Endothelial cell of umbilical vein (primary cell): ENCODE measurements at regions not wholly inside any gene's neighbourhood (a gene's known extent, or its start where the extent isn't known, plus 50 kb on each side); places are given as distances from the start of the nearest gene placed in this dataset.
A peak's percentile ranks its signal among the peaks of the same experiment; 100 is the strongest.

Experiments
- BruUV-seq: library from RNA; stranded (reverse); fragments of 400-500 nt; replicated peaks from 2 replicates; lab custom pipeline; 2021; lab: Mats Ljungman, UMichigan
- CTCF ChIA-PET: fragments of 300-600, 350-600 bp; sonication (Branson Sonifier 250); formaldehyde crosslinking; loops from one replicate; lab custom pipeline; 2021; ENCODE audit warnings: antibody characterized with exemption, inconsistent platforms; lab: Charles Lee
- POLR2A ChIA-PET: fragments of 300-600, 350-600 bp; sonication (Branson Sonifier 250); formaldehyde crosslinking; loops from one replicate; lab custom pipeline; 2021; ENCODE audit warnings: antibody characterized with exemption, inconsistent platforms; lab: Charles Lee
- DNase-seq: peaks from one replicate; pipeline ENCODE4 v3.0.0-alpha.2; 2011; ENCODE audit warnings: low read depth, low spot score
- FAIRE-seq: peaks from 2 replicates; lab custom pipeline; 2011; peaks lifted over from hg19 to GRCh38; lab: Jason Lieb, UNC
- H2AFZ ChIP-seq: 2 replicates; pipeline ENCODE4 v1.6.0; 2012; ENCODE audit warnings: low read depth, low read length, control low read depth, inconsistent platforms
- H3K27ac ChIP-seq: 2 replicates; pipeline ENCODE4 v1.5.1; 2011; ENCODE audit warnings: low read depth, mild to moderate bottlenecking, control low read depth, low read length, moderate library complexity; ENCODE audit not compliant: insufficient read depth
- H3K27me3 ChIP-seq, 2 experiments: 2 replicates each; pipeline versions ENCODE4 v1.6.0 to v1.6.1; 2011; ENCODE audit warnings: low read length in 2 of 2, mixed read lengths in 1 of 2; ENCODE audit not compliant: control insufficient read depth in 2 of 2, insufficient read depth in 2 of 2
- H3K36me3 ChIP-seq, 2 experiments: 2 replicates in 1 of 2; 3 replicates in 1 of 2; pipeline ENCODE4 v1.5.1; 2011; ENCODE audit warnings: low read length in 2 of 2, mild to moderate bottlenecking in 1 of 2, moderate library complexity in 1 of 2; ENCODE audit not compliant: control insufficient read depth in 2 of 2, insufficient read depth in 2 of 2; ENCODE audit errors: extremely low read depth in 1 of 2
- H3K4me1 ChIP-seq: 3 replicates; pipeline ENCODE4 v1.5.1; 2011; ENCODE audit warnings: mild to moderate bottlenecking, low read length; ENCODE audit not compliant: control insufficient read depth, insufficient read depth; ENCODE audit errors: extremely low read depth
- H3K4me2 ChIP-seq: 2 replicates; pipeline ENCODE4 v1.6.1; 2011; ENCODE audit warnings: low read length, control low read depth, mixed read lengths; ENCODE audit not compliant: insufficient read depth
- H3K4me3 ChIP-seq, 3 experiments: fragments of 200-600 bp in 1 of 3; sonication (generic), shearing (Covaris generic) in 1 of 3; replicated peaks in 1 of 3; 2 replicates each; pipeline ENCODE4 v1.5.1; 2011 to 2016; ENCODE audit warnings: control low read depth in 3 of 3, low read length in 3 of 3, mild to moderate bottlenecking in 2 of 3, inconsistent platforms in 1 of 3, low read depth in 1 of 3, moderate library complexity in 1 of 3; ENCODE audit not compliant: insufficient read depth in 1 of 3
- H3K79me2 ChIP-seq: 2 replicates; pipeline ENCODE4 v1.6.0; 2012; ENCODE audit warnings: low read length, inconsistent platforms; ENCODE audit not compliant: control insufficient read depth, insufficient read depth
- H3K9ac ChIP-seq: replicated peaks from 2 replicates; pipeline ENCODE3; 2011; ENCODE audit warnings: low read length, control low read depth; ENCODE audit not compliant: insufficient read depth; ENCODE audit errors: extremely low read depth
- H3K9me1 ChIP-seq: replicated peaks from 3 replicates; pipeline ENCODE4 v1.6.0; 2011; ENCODE audit warnings: mild to moderate bottlenecking, low read length; ENCODE audit not compliant: control insufficient read depth, insufficient read depth; ENCODE audit errors: extremely low read depth
- H3K9me3 ChIP-seq: replicated peaks from 2 replicates; pipeline ENCODE4 v1.5.1; 2012; ENCODE audit warnings: low read length, inconsistent platforms; ENCODE audit not compliant: control insufficient read depth, insufficient read depth
- H4K20me1 ChIP-seq: replicated peaks from 2 replicates; pipeline ENCODE3; 2011; ENCODE audit warnings: mild to moderate bottlenecking, low read length; ENCODE audit not compliant: control insufficient read depth, insufficient read depth; ENCODE audit errors: extremely low read depth
- CTCF ChIP-seq, 2 donors: IDR thresholded peaks; 1 replicate in 1 of 2; 2 replicates in 1 of 2; pipeline ENCODE4 v1.5.1; 2011; ENCODE audit warnings: low read length in 2 of 2, mild to moderate bottlenecking in 2 of 2, moderate library complexity in 2 of 2, control low read depth in 1 of 2, inconsistent platforms in 1 of 2, low read depth in 1 of 2; ENCODE audit not compliant: insufficient read depth in 1 of 2; ENCODE audit errors: extremely low read depth in 1 of 2
- EZH2 ChIP-seq: IDR thresholded peaks from 2 replicates; pipeline ENCODE4 v1.6.1; 2012; ENCODE audit warnings: borderline replicate concordance, low read depth, mild to moderate bottlenecking, moderate library complexity, low read length, inconsistent platforms; ENCODE audit not compliant: severe bottlenecking
- FOS ChIP-seq: IDR thresholded peaks from 2 replicates; pipeline ENCODE4 v1.6.1; 2011; ENCODE audit warnings: mild to moderate bottlenecking, low read length, moderate library complexity, borderline replicate concordance; ENCODE audit not compliant: insufficient read depth
- GATA2 ChIP-seq: IDR thresholded peaks from 2 replicates; pipeline ENCODE4 v1.7.0; 2011; ENCODE audit warnings: low read depth, mild to moderate bottlenecking, moderate library complexity, mixed read lengths, low read length; ENCODE audit not compliant: insufficient read length, insufficient read depth
- JUN ChIP-seq: IDR thresholded peaks from 2 replicates; pipeline ENCODE4 v1.6.1; 2011; ENCODE audit warnings: borderline replicate concordance, low read depth; ENCODE audit not compliant: insufficient read length, insufficient read depth
- MAX ChIP-seq: IDR thresholded peaks from 2 replicates; pipeline ENCODE4 v1.6.1; 2011; ENCODE audit not compliant: insufficient read depth, insufficient read length
- MYC ChIP-seq: IDR thresholded peaks from one replicate; pipeline ENCODE4 v1.6.1; 2011; ENCODE audit warnings: mild to moderate bottlenecking, low read depth, low read length
- POLR2A ChIP-seq: IDR thresholded peaks from 2 replicates; pipeline ENCODE4 v1.6.1; 2012; ENCODE audit warnings: low read depth, mild to moderate bottlenecking, control low read depth, low read length
- POLR2AphosphoS5 ChIP-seq: IDR thresholded peaks from 2 replicates; pipeline ENCODE4 v1.6.1; 2012; ENCODE audit warnings: low read depth, mild to moderate bottlenecking, control low read depth, low read length, moderate library complexity; ENCODE audit not compliant: insufficient read depth
- dilution Hi-C: fragments of 300-500 bp; cut with MboI; formaldehyde crosslinking; loops from one replicate; pipeline ENCODE4 v1.15.0; 2019; ENCODE audit warnings: low sequenced_read_pairs; ENCODE audit not compliant: extremely low pct_ligation_motif_present
- intact Hi-C: fragments of 100-400 bp; cut with micrococcal nuclease; formaldehyde crosslinking; loops from one replicate; pipeline ENCODE4 v1.10.0; 2022

DNA sequence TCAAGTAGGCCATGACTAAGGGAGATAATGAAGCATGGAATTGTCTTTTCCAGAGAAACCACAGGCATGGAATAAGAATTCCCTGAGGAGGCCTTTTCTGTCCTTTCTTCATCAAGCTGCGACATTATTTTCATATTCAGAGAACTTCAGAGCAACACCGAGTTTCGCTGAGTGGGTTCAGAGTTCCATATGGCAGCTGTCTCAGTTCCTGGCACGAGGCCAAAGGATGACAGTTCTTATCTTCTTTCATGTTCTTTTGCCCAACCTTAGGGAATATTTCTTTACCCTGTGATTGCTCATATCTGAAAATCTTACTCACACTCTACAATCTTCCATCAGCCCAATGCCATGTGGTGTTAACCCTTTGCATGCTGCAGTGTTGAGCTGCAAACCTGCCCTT is 135.3 kb upstream of the BMP2 start:
- H2AFZ ChIP-seq = no peak overlapping the region
- H3K9me1 ChIP-seq = no peaks in the 10 kb centered on the region
- H3K27ac ChIP-seq = no peak overlapping the region
- H3K79me2 ChIP-seq = no peaks in the 10 kb centered on the region
- no peak for TF ChIP-seq FOS
- TF ChIP-seq EZH2 = no peak
- no peak for TF ChIP-seq POLR2A
- TF ChIP-seq POLR2AphosphoS5 = no peak
- TF ChIP-seq MAX = no peak
- no peak for TF ChIP-seq CTCF (IDR thresholded peaks at IDR 0.05; ENCODE audit: extremely low read depth in 1 of 2, insufficient read depth in 1 of 2, low read depth in 1 of 2, low read length in 2 of 2)
- TF ChIP-seq GATA2 = no peak
- TF ChIP-seq MYC = no peak
- TF ChIP-seq JUN = no peak
- no peaks in the 10 kb centered on the region for H3K4me1 ChIP-seq
- H3K27me3 ChIP-seq = no peaks in the 10 kb centered on the region
- DNase-seq (no peak), FAIRE-seq (peak; percentile 61)
- no TSS peak for BruUV-seq
- ChIA-PET POLR2A (no interaction called here), CTCF (interaction anchor here (0.9 to 3.7 kb wide), 3 partner anchors 19 to 50 kb away, joined by 3 to 14 read pairs (median 3); no protein-coding TSS in a partner anchor)
- H3K4me2 ChIP-seq = no peak overlapping the region
- H3K4me3 ChIP-seq = no peak overlapping the region
- no peaks in the 10 kb centered on the region for H3K36me3 ChIP-seq
- no peaks in the 10 kb centered on the region for H4K20me1 ChIP-seq
- intact Hi-C loops = no loop called here
- H3K9me3 ChIP-seq = no peaks in the 10 kb centered on the region
- dilution Hi-C loops = no loop called here
- no peak overlapping the region for H3K9ac ChIP-seq
